Omental fat pad (tissue), 3 donors: ENCODE measurements at regions not wholly inside any gene's neighbourhood (a gene's known extent, or its start where the extent isn't known, plus 50 kb on each side); places are given as distances from the start of the nearest gene placed in this dataset.
"Not testable (repeated sequence)": the region's sequence is repeated elsewhere in the genome, so short reads cannot be mapped to it uniquely, and the experiment has no call there.

Experiments
- ATAC-seq: fragments of 150-250 bp; one replicate; pipeline ENCODE4 v1.9.1; 2016; ENCODE audit warnings: mild to moderate bottlenecking, moderate library complexity; ENCODE audit not compliant: low FRiP score
- DNase-seq: peaks from one replicate; pipeline ENCODE4 v3.0.0-alpha.2; 2019; ENCODE audit warnings: low spot score
- CTCF ChIP-seq, 3 donors: fragments of 450-650 bp; IDR thresholded peaks; one replicate each; pipeline ENCODE4 v1.5.1; 2016 to 2017; ENCODE audit warnings: antibody characterized with exemption in 3 of 3, mild to moderate bottlenecking in 3 of 3, moderate library complexity in 2 of 3

- no peak for TF ChIP-seq CTCF (IDR thresholded peaks at IDR 0.05)
- ATAC-seq (no peak), DNase-seq (no peak)
Observed at GRCh38 chr13:44054525-44054924, 174.8 kb downstream of the LACC1 start.

GRCh38 chr13:44055681-44056080 is 176.0 kb downstream of the LACC1 start:
- ATAC-seq, DNase-seq: not testable (repeated sequence)

GRCh38 chr13:44058067-44058466 is 178.4 kb downstream of the LACC1 start:
- ATAC-seq = no peak
- no peak for DNase-seq
- TF ChIP-seq CTCF (IDR thresholded peaks at IDR 0.05) = no peak

GRCh38 chr13:44058624-44059215 is 179.0 kb downstream of the LACC1 start:
- ATAC-seq = no peak
- DNase-seq = no peak
- TF ChIP-seq CTCF (IDR thresholded peaks at IDR 0.05) = no peak

GRCh38 chr13:44061876-44062275 is 182.2 kb downstream of the LACC1 start:
- no peak for TF ChIP-seq CTCF (IDR thresholded peaks at IDR 0.05)
- ATAC-seq = no peak
- DNase-seq = no peak

GRCh38 chr13:44063467-44063866 is 183.8 kb downstream of the LACC1 start:
- TF ChIP-seq CTCF (IDR thresholded peaks at IDR 0.05) = no peak
- DNase-seq (no peak), ATAC-seq (no peak)

- no peak for TF ChIP-seq CTCF (IDR thresholded peaks at IDR 0.05)
- DNase-seq = no peak
- ATAC-seq = no peak
Observed at GRCh38 chr13:44063881-44064280, 184.2 kb downstream of the LACC1 start.

GRCh38 chr13:44064357-44064756 is 184.7 kb downstream of the LACC1 start:
- ATAC-seq = no peak
- no peak for DNase-seq
- no peak for TF ChIP-seq CTCF (IDR thresholded peaks at IDR 0.05)
